22Rv1 (cell line): ENCODE measurements at regions not wholly inside any gene's neighbourhood (a gene's known extent, or its start where the extent isn't known, plus 50 kb on each side); places are given as distances from the start of the nearest gene placed in this dataset.

Source experiments
- H3K27ac ChIP-seq: fragments of 450-650 bp; 2 replicates; pipeline ENCODE4 v1.5.1; 2017
- CTCF ChIP-seq: fragments of 450-650 bp; IDR thresholded peaks from 2 replicates; pipeline ENCODE4 v1.5.1; 2017; ENCODE audit warnings: mild to moderate bottlenecking
- ZFX ChIP-seq: fragments of 450-650 bp; IDR thresholded peaks from 2 replicates; pipeline ENCODE4 v1.6.1; 2017; ENCODE audit warnings: antibody characterized with exemption, borderline replicate concordance

GRCh38 chr5:126070481-126070880 is 352.7 kb upstream of the GRAMD2B start:
- no peak overlapping the region for H3K27ac ChIP-seq
- TF ChIP-seq CTCF (no peak), ZFX (no peak)

GRCh38 chr5:126074538-126074937 is 348.7 kb upstream of the GRAMD2B start:
- TF ChIP-seq CTCF: no peak
- no peak for TF ChIP-seq ZFX
- H3K27ac ChIP-seq: no peak overlapping the region

- no peak overlapping the region for H3K27ac ChIP-seq
- TF ChIP-seq ZFX (no peak), CTCF (no peak)
These were observed 343.9 kb upstream of the GRAMD2B start for GRCh38 chr5:126079266-126079665.

- no peak overlapping the region for H3K27ac ChIP-seq
- TF ChIP-seq ZFX (no peak), CTCF (no peak)
These were observed 342.0 kb upstream of the GRAMD2B start for GRCh38 chr5:126081209-126081608.

GRCh38 chr5:126093041-126093440 is 330.2 kb upstream of the GRAMD2B start:
- no peak overlapping the region for H3K27ac ChIP-seq
- TF ChIP-seq CTCF (no peak), ZFX (no peak)

GRCh38 chr5:126093718-126094117 is 329.5 kb upstream of the GRAMD2B start:
- no peak overlapping the region for H3K27ac ChIP-seq
- no peak for TF ChIP-seq CTCF
- TF ChIP-seq ZFX: no peak

GRCh38 chr5:126094991-126095390 is 328.2 kb upstream of the GRAMD2B start:
- TF ChIP-seq ZFX: no peak
- no peak for TF ChIP-seq CTCF
- no peak overlapping the region for H3K27ac ChIP-seq
